Hippocampal formation (tissue), 2 donors: ENCODE measurements at regions not wholly inside any gene's neighbourhood (a gene's known extent, or its start where the extent isn't known, plus 50 kb on each side); places are given as distances from the start of the nearest gene placed in this dataset.

ENCODE experiments used
- DNase-seq, 2 donors: peaks; one replicate each; lab custom pipeline; 2025; lab: John Stamatoyannopoulos, UW

- no peak for DNase-seq
Observed at GRCh38 chr3:152100491-152101132, 168.1 kb upstream of the MBNL1 start.

GRCh38 chr3:152102410-152102809, 166.3 kb upstream of the MBNL1 start:
- no peak for DNase-seq

- DNase-seq, result no peak
Observed at GRCh38 chr3:152103257-152103656, 165.5 kb upstream of the MBNL1 start.

- peak in 1 of 2 donors; percentile 8 for DNase-seq
Observed at GRCh38 chr3:152104847-152105415, 163.8 kb upstream of the MBNL1 start.

GRCh38 chr3:152105446-152105845, 163.3 kb upstream of the MBNL1 start:
- DNase-seq, result no peak

GRCh38 chr3:152109038-152109437, 159.7 kb upstream of the MBNL1 start:
- DNase-seq, result no peak

GRCh38 chr3:152113413-152113812, 155.3 kb upstream of the MBNL1 start:
- no peak for DNase-seq

- DNase-seq, result no peak
Observed at GRCh38 chr3:152113992-152114651, 154.6 kb upstream of the MBNL1 start.

- no peak for DNase-seq
Observed at GRCh38 chr3:152120601-152121269, 148.0 kb upstream of the MBNL1 start.

- no peak for DNase-seq
Observed at GRCh38 chr3:152121270-152121636, 147.5 kb upstream of the MBNL1 start.

GRCh38 chr3:152122851-152123250, 145.9 kb upstream of the MBNL1 start:
- DNase-seq, result no peak

- DNase-seq, result no peak
Observed at GRCh38 chr3:152123457-152123856, 145.3 kb upstream of the MBNL1 start.

- DNase-seq, result no peak
Observed at GRCh38 chr3:152126260-152126659, 142.5 kb upstream of the MBNL1 start.

GRCh38 chr3:152127058-152127457, 141.7 kb upstream of the MBNL1 start:
- no peak for DNase-seq

GRCh38 chr3:152128356-152128755, 140.4 kb upstream of the MBNL1 start:
- DNase-seq, result no peak

GRCh38 chr3:152139651-152140050, 129.1 kb upstream of the MBNL1 start:
- no peak for DNase-seq

- no peak for DNase-seq
Observed at GRCh38 chr3:152146461-152146860, 122.3 kb upstream of the MBNL1 start.

- no peak for DNase-seq
Observed at GRCh38 chr3:152147748-152148147, 121.0 kb upstream of the MBNL1 start.

GRCh38 chr3:152148579-152148978, 120.2 kb upstream of the MBNL1 start:
- no peak for DNase-seq

GRCh38 chr3:152149832-152150231, 118.9 kb upstream of the MBNL1 start:
- DNase-seq, result no peak

GRCh38 chr3:152151216-152151876, 117.4 kb upstream of the MBNL1 start:
- DNase-seq, result no peak
